Loucy (cell line): ENCODE measurements at regions not wholly inside any gene's neighbourhood (a gene's known extent, or its start where the extent isn't known, plus 50 kb on each side); places are given as distances from the start of the nearest gene placed in this dataset.

ENCODE experiments used
- H2AFZ ChIP-seq: fragments of 200-600 bp; sonication (generic); 2 replicates; pipeline ENCODE4 v1.6.0; 2016; ENCODE audit warnings: antibody characterized with exemption, mild to moderate bottlenecking, low read length, moderate library complexity
- H3F3A ChIP-seq: fragments of 200-600 bp; 2 replicates; pipeline ENCODE4 v1.6.0; 2016; ENCODE audit warnings: antibody characterized with exemption, low read depth, mild to moderate bottlenecking
- H3K27me3 ChIP-seq: fragments of 200-600 bp; sonication (generic); 2 replicates; pipeline ENCODE4 v1.6.1; 2014; ENCODE audit warnings: low read length, mild to moderate bottlenecking; ENCODE audit not compliant: insufficient read depth, poor library complexity, severe bottlenecking
- H3K36me3 ChIP-seq: fragments of 200-600 bp; sonication (generic); 2 replicates; pipeline ENCODE4 v1.6.1; 2016; ENCODE audit warnings: low read length; ENCODE audit not compliant: insufficient read depth
- H3K4me1 ChIP-seq: fragments of 200-600 bp; sonication (generic); 2 replicates; pipeline ENCODE4 v1.5.1; 2014; ENCODE audit warnings: low read length, mild to moderate bottlenecking; ENCODE audit not compliant: insufficient read depth, poor library complexity, severe bottlenecking
- H3K4me2 ChIP-seq: fragments of 200-600 bp; sonication (generic); 2 replicates; pipeline ENCODE4 v1.6.0; 2014; ENCODE audit warnings: antibody characterized with exemption, low read length, low read depth, mild to moderate bottlenecking; ENCODE audit not compliant: poor library complexity, severe bottlenecking
- H3K4me3 ChIP-seq: fragments of 200-600 bp; sonication (generic); 2 replicates; pipeline ENCODE4 v1.5.1; 2014; ENCODE audit warnings: low read length, mild to moderate bottlenecking, mixed read lengths; ENCODE audit not compliant: poor library complexity, severe bottlenecking
- H3K79me2 ChIP-seq: fragments of 200-600 bp; sonication (generic); 2 replicates; pipeline ENCODE4 v1.6.1; 2014; ENCODE audit warnings: low read length; ENCODE audit not compliant: insufficient read depth
- H3K9ac ChIP-seq: fragments of 200-600 bp; sonication (generic); 2 replicates; pipeline ENCODE4 v1.6.0; 2014; ENCODE audit warnings: mild to moderate bottlenecking, low read depth, low read length, moderate library complexity; ENCODE audit not compliant: poor library complexity, severe bottlenecking
- H3K9me2 ChIP-seq: fragments of 200-600 bp; sonication (generic); replicated peaks from 2 replicates; pipeline ENCODE4 v1.6.1; 2016; ENCODE audit warnings: low read depth, low read length, mixed read lengths
- H3K9me3 ChIP-seq: fragments of 200-600 bp; sonication (generic); 2 replicates; pipeline ENCODE4 v1.6.1; 2014; ENCODE audit warnings: mild to moderate bottlenecking, antibody characterized with exemption, low read length, low read depth; ENCODE audit not compliant: insufficient read depth
- H4K20me1 ChIP-seq: fragments of 200-600 bp; sonication (generic); 2 replicates; pipeline ENCODE4 v1.6.0; 2014; ENCODE audit warnings: antibody characterized with exemption, low read length, mild to moderate bottlenecking; ENCODE audit not compliant: insufficient read depth, poor library complexity, severe bottlenecking
- CTCF ChIP-seq: fragments of 200-600 bp; sonication (generic); conservative IDR thresholded peaks from 2 replicates; pipeline ENCODE4 v1.5.1; 2014; ENCODE audit warnings: mild to moderate bottlenecking, antibody characterized with exemption, low read length
- EZH2phosphoT487 ChIP-seq: fragments of 200-600 bp; IDR thresholded peaks from 2 replicates; pipeline ENCODE4 v1.6.1; 2018; ENCODE audit warnings: antibody characterized with exemption, mild to moderate bottlenecking, moderate library complexity, borderline replicate concordance

- no peaks in the 10 kb centered on the region for H3K4me1 ChIP-seq
- H3K9me3 ChIP-seq, result no peaks in the 10 kb centered on the region
- TF ChIP-seq CTCF, result no peak
- no peak for TF ChIP-seq EZH2phosphoT487
- no peaks in the 10 kb centered on the region for H3F3A ChIP-seq
- no peaks in the 10 kb centered on the region for H3K79me2 ChIP-seq
- no peaks in the 10 kb centered on the region for H4K20me1 ChIP-seq
- no peaks in the 10 kb centered on the region for H3K9me2 ChIP-seq
- H3K27me3 ChIP-seq, result no peaks in the 10 kb centered on the region
- H3K9ac ChIP-seq, result no peak overlapping the region
- no peaks in the 10 kb centered on the region for H3K36me3 ChIP-seq
- no peak overlapping the region for H3K4me3 ChIP-seq
- no peak overlapping the region for H2AFZ ChIP-seq
- no peak overlapping the region for H3K4me2 ChIP-seq
Measured at GRCh38 chr7:28246921-28247461, 66.4 kb upstream of the JAZF1 start.

- Histone ChIP-seq H3K4me2 (no peak overlapping the region), H3K9ac (no peak overlapping the region), H3K9me2 (no peaks in the 10 kb centered on the region), H3K4me1 (no peaks in the 10 kb centered on the region), H3F3A (no peaks in the 10 kb centered on the region; the same call in 1 of the 2 replicates), H2AFZ (no peak overlapping the region), H3K9me3 (no peaks in the 10 kb centered on the region), H3K4me3 (no peak overlapping the region), H3K79me2 (no peaks in the 10 kb centered on the region), H3K27me3 (no peaks in the 10 kb centered on the region), H4K20me1 (no peaks in the 10 kb centered on the region), H3K36me3 (no peaks in the 10 kb centered on the region)
- TF ChIP-seq CTCF (no peak), EZH2phosphoT487 (no peak)
Measured at GRCh38 chr7:28258240-28258639, 77.6 kb upstream of the JAZF1 start.

- no peaks in the 10 kb centered on the region for H3K27me3 ChIP-seq
- H3K4me1 ChIP-seq, result no peaks in the 10 kb centered on the region
- TF ChIP-seq CTCF (no peak), EZH2phosphoT487 (no peak)
- H3K4me2 ChIP-seq, result no peak overlapping the region
- no peak overlapping the region for H2AFZ ChIP-seq
- no peaks in the 10 kb centered on the region for H3K9me2 ChIP-seq
- no peaks in the 10 kb centered on the region for H3K36me3 ChIP-seq
- no peaks in the 10 kb centered on the region for H3F3A ChIP-seq
- H3K4me3 ChIP-seq, result no peak overlapping the region
- no peak overlapping the region for H3K9ac ChIP-seq
- no peaks in the 10 kb centered on the region for H3K79me2 ChIP-seq
- no peaks in the 10 kb centered on the region for H3K9me3 ChIP-seq
- H4K20me1 ChIP-seq, result no peaks in the 10 kb centered on the region
Measured at GRCh38 chr7:28260969-28261368, 80.4 kb upstream of the JAZF1 start.
